Adrenal gland (tissue), 9 donors: ENCODE measurements at regions not wholly inside any gene's neighbourhood (a gene's known extent, or its start where the extent isn't known, plus 50 kb on each side); places are given as distances from the start of the nearest gene placed in this dataset.
A peak's percentile ranks its signal among the peaks of the same experiment; 100 is the strongest.

Experiments
- DNase-seq, 7 donors: peaks; one replicate each; pipeline ENCODE4 v3.0.0-alpha.2; 2019 to 2020
- H3K27ac ChIP-seq, 5 donors: fragments of 200-600 bp; sonication (generic) in 4 of 5; 1 replicate in 3 of 5; 2 replicates in 2 of 5; pipeline versions ENCODE4 v1.5.1 to v1.8.0; 2016 to 2020; ENCODE audit warnings: mild to moderate bottlenecking in 1 of 5
- H3K27me3 ChIP-seq: fragments of 200-600 bp; 2 replicates; pipeline ENCODE4 v1.8.0; 2021
- H3K36me3 ChIP-seq, 2 donors: fragments of 200-600 bp; replicated peaks in 1 of 2; 1 replicate in 1 of 2; 2 replicates in 1 of 2; pipeline versions ENCODE4 v1.5.1 to v1.8.0; 2018 to 2022
- H3K4me1 ChIP-seq, 2 donors: fragments of 200-600 bp; replicated peaks in 1 of 2; 1 replicate in 1 of 2; 2 replicates in 1 of 2; pipeline versions ENCODE4 v1.5.1 to v1.8.0; 2018 to 2021
- H3K4me3 ChIP-seq, 4 donors: fragments of 200-600 bp; sonication (generic) in 3 of 4; one replicate each; pipeline ENCODE4 v1.5.1; 2016 to 2018
- H3K9me3 ChIP-seq, 3 donors: fragments of 200-600 bp; sonication (generic) in 1 of 3; replicated peaks in 1 of 3; 1 replicate in 2 of 3; 2 replicates in 1 of 3; pipeline versions ENCODE4 v1.5.1 to v1.8.0; 2016 to 2021
- POLR2A ChIP-seq, 2 donors: fragments of 450-650 bp; IDR thresholded peaks; one replicate each; pipeline ENCODE4 v1.6.1; 2017; ENCODE audit warnings: antibody characterized with exemption in 2 of 2, mild to moderate bottlenecking in 2 of 2, moderate library complexity in 1 of 2
- WGBS, 4 donors: extraction: QIAGEN DNeasy Blood & Tissue Kit in 2 of 4; methylation state at CpG; one replicate each; pipeline versions ENCODE4 v1.1.5 to v1.1.7; 2013 to 2017; 5-methylcytosine and 5-hydroxymethylcytosine counted together
- intact Hi-C, 2 donors: fragments of 100-400 bp; cut with DNase I; formaldehyde crosslinking; loops; one replicate each; pipeline versions ENCODE4 v1.14.1 to v1.15.0; 2022 to 2023
- TF ChIP-seq, protein P1 (sequence below), 6 experiments: fragments of 450-650 bp in 4 of 6; fragments of 200-600 bp in 2 of 6; sonication (generic) in 1 of 6; IDR thresholded peaks; 1 replicate in 5 of 6; 2 replicates in 1 of 6; pipeline versions ENCODE4 v1.5.1 to v1.8.0; 2016 to 2021; ENCODE audit warnings: antibody characterized with exemption in 6 of 6, mild to moderate bottlenecking in 2 of 6, moderate library complexity in 1 of 6
- donor health status: healthy with polysubstance abuse.
- donor health status: Bipolar disorder and iron deficiency.
- donor health status: DM: yes; HTN: yes; CAD: no.
- donor health status: DM: no; HTN: no; CAD: no.
- donor health status: DM: no; HTN: no; CAD: no.

DNA sequence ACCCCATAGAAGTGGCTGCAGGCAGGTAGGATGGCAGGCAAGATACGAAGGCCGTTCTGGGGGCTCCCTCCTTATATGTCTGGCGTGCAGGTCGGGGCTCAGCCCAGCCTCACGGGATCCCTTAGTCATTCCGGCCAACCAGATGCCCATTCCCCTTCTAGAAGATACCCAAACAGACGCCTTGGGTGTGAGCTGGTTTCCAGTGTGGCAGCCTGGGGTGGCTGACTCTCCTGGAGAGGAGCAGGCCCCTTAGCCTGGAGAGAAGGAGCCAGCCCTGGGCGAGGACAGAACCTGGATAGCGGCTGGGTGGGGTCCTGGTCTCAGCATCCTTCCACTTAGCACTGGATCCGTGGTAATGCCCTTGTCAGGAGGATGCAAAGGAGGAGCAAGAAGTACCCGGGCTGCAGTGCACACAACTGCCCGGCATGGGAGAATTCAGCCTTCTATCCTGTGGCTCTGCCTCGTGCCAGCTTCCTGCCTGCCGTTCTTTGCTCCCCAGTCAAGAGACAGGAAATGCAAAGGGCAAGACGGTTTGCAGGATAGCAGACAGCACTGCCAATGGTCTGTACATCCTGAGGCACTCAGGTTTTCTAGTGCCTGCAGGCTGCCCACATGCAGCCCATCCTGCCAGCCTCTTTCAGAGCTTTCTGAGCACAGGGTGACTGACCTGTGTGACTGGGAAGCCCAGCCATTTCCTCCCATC is 56.7 kb upstream of the WASF3 start:
- no peaks in the 10 kb centered on the region for H3K4me1 ChIP-seq
- intact Hi-C loops, result no loop called here
- no peaks in the 10 kb centered on the region for H3K36me3 ChIP-seq
- no peaks in the 10 kb centered on the region for H3K9me3 ChIP-seq
- TF ChIP-seq, protein P1, sequence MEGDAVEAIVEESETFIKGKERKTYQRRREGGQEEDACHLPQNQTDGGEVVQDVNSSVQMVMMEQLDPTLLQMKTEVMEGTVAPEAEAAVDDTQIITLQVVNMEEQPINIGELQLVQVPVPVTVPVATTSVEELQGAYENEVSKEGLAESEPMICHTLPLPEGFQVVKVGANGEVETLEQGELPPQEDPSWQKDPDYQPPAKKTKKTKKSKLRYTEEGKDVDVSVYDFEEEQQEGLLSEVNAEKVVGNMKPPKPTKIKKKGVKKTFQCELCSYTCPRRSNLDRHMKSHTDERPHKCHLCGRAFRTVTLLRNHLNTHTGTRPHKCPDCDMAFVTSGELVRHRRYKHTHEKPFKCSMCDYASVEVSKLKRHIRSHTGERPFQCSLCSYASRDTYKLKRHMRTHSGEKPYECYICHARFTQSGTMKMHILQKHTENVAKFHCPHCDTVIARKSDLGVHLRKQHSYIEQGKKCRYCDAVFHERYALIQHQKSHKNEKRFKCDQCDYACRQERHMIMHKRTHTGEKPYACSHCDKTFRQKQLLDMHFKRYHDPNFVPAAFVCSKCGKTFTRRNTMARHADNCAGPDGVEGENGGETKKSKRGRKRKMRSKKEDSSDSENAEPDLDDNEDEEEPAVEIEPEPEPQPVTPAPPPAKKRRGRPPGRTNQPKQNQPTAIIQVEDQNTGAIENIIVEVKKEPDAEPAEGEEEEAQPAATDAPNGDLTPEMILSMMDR (IDR thresholded peaks at IDR 0.05), result no peak
- no peak for TF ChIP-seq POLR2A (IDR thresholded peaks at IDR 0.05)
- H3K27me3 ChIP-seq, result no peaks in the 10 kb centered on the region
- WGBS, 4 donors, result 48 to 85% (median 78%) methylated on average over 3 to 15 of the region's 15 CpGs
- DNase-seq, result no peak
- no peak overlapping the region for H3K4me3 ChIP-seq
- H3K27ac ChIP-seq, result no peak overlapping the region

DNA sequence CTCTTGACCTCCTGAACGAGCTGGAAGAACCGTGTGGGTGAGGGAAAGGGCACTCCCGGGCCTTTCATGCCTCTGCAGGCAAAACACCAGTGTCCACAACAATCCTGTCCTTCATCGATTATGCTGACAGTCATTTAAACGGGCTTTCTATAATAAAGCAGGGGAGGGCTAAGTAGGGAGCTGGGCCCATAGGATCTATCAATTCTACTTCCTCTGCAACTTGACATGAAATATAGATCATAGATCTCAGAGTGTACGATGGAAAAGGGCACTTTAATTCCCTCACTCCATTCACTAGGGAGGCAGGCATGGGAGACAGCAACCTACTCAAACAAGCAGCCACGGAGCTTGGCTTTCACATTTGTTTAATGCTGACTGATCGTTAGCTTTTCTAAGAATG is 55.8 kb upstream of the WASF3 start:
- Histone ChIP-seq H3K36me3 (no peaks in the 10 kb centered on the region), H3K27me3 (no peaks in the 10 kb centered on the region), H3K27ac (no peak overlapping the region), H3K9me3 (no peaks in the 10 kb centered on the region), H3K4me3 (no peak overlapping the region), H3K4me1 (no peaks in the 10 kb centered on the region)
- DNase-seq, result no peak
- intact Hi-C loops, result no loop called here
- 55 to 72% (median 62%) methylated on average over 7 to 8 of the region's 8 CpGs for WGBS, 4 donors
- TF ChIP-seq, protein P1 (IDR thresholded peaks at IDR 0.05), result no peak
- no peak for TF ChIP-seq POLR2A (IDR thresholded peaks at IDR 0.05)

DNA sequence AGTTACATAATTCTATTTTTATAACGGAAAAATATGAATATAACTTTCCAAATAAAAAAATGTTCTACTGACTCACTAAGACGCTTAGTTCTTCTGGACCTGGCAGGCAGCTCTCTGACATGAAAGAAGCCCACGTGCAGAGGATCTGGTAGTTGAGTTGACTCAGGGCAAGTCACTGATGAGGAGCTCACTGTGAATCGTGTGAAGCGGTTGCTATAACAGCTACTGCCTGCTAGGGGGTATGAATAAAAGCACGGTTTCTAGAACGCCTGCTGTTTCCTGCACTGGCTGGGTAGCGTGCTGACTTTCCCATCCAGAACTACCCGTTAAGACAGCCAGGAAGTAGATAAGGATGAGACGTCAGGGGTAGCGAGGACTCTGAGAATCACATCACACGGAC is 54.7 kb upstream of the WASF3 start:
- no peaks in the 10 kb centered on the region for H3K27me3 ChIP-seq
- WGBS, 4 donors, result 44 to 56% (median 46%) methylated on average over 12 of the region's 12 CpGs
- H3K4me3 ChIP-seq, result no peak overlapping the region
- no peak for TF ChIP-seq POLR2A (IDR thresholded peaks at IDR 0.05)
- TF ChIP-seq, protein P1 (IDR thresholded peaks at IDR 0.05), result no peak
- H3K36me3 ChIP-seq, result no peaks in the 10 kb centered on the region
- DNase-seq, result peak in 3 of 7 donors; percentile 14 to 54 (median 42)
- H3K4me1 ChIP-seq, result no peaks in the 10 kb centered on the region
- no peaks in the 10 kb centered on the region for H3K9me3 ChIP-seq
- intact Hi-C loops, result no loop called here
- no peak overlapping the region for H3K27ac ChIP-seq

DNA sequence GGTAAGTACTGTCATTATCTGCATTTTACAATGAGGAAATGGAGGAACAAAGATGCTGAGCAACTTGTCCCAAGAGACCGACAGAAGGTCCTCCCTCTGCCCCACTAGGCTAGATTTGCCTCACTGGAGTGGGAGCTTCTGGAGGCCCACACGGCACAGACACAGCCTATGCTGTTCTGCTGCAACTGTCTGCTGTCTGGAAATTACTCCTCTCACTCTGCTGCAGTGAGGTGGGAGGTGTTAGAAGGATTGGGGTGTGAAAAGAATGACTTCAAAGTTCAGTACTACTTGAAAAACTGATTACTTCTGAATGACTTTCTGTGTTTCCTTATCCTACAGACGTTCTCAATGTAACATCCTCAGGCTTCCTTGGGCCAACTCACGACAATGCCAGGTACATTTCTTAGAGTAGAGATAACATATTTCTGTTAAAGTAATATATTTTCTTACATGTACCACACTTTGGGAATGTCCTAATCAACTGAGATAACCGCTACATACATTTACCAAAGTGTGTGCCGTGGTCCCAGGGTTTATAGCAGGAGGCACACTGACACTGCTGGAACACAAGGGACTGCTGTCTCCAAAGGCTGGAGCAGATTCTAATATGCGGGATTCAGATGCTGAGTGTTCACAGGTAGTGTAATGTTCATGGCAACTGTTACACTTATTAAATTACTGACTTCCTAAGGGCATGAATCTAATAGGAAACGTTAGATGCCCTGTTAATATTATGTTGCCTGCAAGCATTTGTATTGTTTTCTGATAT is 53.5 kb upstream of the WASF3 start:
- H3K36me3 ChIP-seq, result no peaks in the 10 kb centered on the region
- no peaks in the 10 kb centered on the region for H3K9me3 ChIP-seq
- TF ChIP-seq, protein P1 (IDR thresholded peaks at IDR 0.05), result no peak
- no peak for TF ChIP-seq POLR2A (IDR thresholded peaks at IDR 0.05)
- no peak for DNase-seq
- H3K4me1 ChIP-seq, result no peaks in the 10 kb centered on the region
- WGBS, 4 donors, result 73 to 84% (median 77%) methylated on average over 8 of the region's 8 CpGs
- no peak overlapping the region for H3K4me3 ChIP-seq
- H3K27ac ChIP-seq, result no peak overlapping the region
- intact Hi-C loops, result no loop called here
- H3K27me3 ChIP-seq, result no peaks in the 10 kb centered on the region
